Panc1 (cell line): ENCODE measurements at regions not wholly inside any gene's neighbourhood (a gene's known extent, or its start where the extent isn't known, plus 50 kb on each side); places are given as distances from the start of the nearest gene placed in this dataset.

Source experiments
- ATAC-seq: fragments of 200-7000 bp; cut with Tn5 transposase; 2 replicates; pipeline ENCODE4 v1.9.1; 2020; ENCODE audit warnings: mild to moderate bottlenecking, moderate library complexity
- BruUV-seq: library from RNA; stranded (reverse); fragments of 400-500 nt; replicated peaks from 2 replicates; lab custom pipeline; 2021; lab: Mats Ljungman, UMichigan
- CTCF ChIA-PET: fragments of 300-600 bp; sonication (Branson Sonifier 250); formaldehyde crosslinking; loops from one replicate; lab custom pipeline; 2022; ENCODE audit warnings: antibody characterized with exemption; lab: Charles Lee
- POLR2A ChIA-PET: fragments of 300-600 bp; sonication (Branson Sonifier 250); formaldehyde crosslinking; loops from one replicate; lab custom pipeline; 2022; ENCODE audit warnings: antibody characterized with exemption; lab: Charles Lee
- DNase-seq: peaks from one replicate; pipeline ENCODE4 v3.0.0-alpha.2; 2010; ENCODE audit warnings: low read depth, low spot score
- H3K27ac ChIP-seq: 2 replicates; pipeline ENCODE4 v1.5.1; 2011; ENCODE audit warnings: mild to moderate bottlenecking, low read length, inconsistent platforms
- H3K27me3 ChIP-seq: fragments of 200-500 bp; sonication (Bioruptor generic); 2 replicates; pipeline ENCODE4 v1.6.0; 2014; ENCODE audit warnings: low read length, inconsistent platforms; ENCODE audit not compliant: control insufficient read depth, insufficient read depth
- H3K36me3 ChIP-seq: fragments of 200-500 bp; sonication (Bioruptor generic); 2 replicates; pipeline ENCODE4 v1.5.1; 2014; ENCODE audit warnings: inconsistent platforms, mild to moderate bottlenecking, low read length, moderate library complexity; ENCODE audit not compliant: control insufficient read depth, insufficient read depth
- H3K4me1 ChIP-seq: 2 replicates; pipeline ENCODE4 v1.5.1; 2011; ENCODE audit warnings: inconsistent platforms, mild to moderate bottlenecking, low read length, moderate library complexity; ENCODE audit not compliant: control insufficient read depth, insufficient read depth
- H3K4me3 ChIP-seq, 2 experiments: 2 replicates each; pipeline ENCODE4 v1.5.1; 2011 to 2012; ENCODE audit warnings: low read depth in 2 of 2, low read length in 2 of 2, mild to moderate bottlenecking in 2 of 2, inconsistent platforms in 1 of 2, moderate library complexity in 1 of 2
- H3K9me3 ChIP-seq: fragments of 200-500 bp; sonication (Bioruptor generic); 2 replicates; pipeline ENCODE4 v1.5.1; 2014; ENCODE audit warnings: low read depth, mild to moderate bottlenecking, inconsistent platforms, low read length, moderate library complexity; ENCODE audit not compliant: control insufficient read depth, insufficient read depth
- CTCF ChIP-seq: fragments of 450-650 bp; IDR thresholded peaks from 2 replicates; pipeline ENCODE4 v1.5.1; 2017; ENCODE audit warnings: mild to moderate bottlenecking
- POLR2AphosphoS5 ChIP-seq: IDR thresholded peaks from 2 replicates; pipeline ENCODE4 v1.6.1; 2012; ENCODE audit warnings: mild to moderate bottlenecking, low read depth, low read length, moderate library complexity
- SIN3A ChIP-seq: IDR thresholded peaks from 2 replicates; pipeline ENCODE4 v1.6.1; 2012; ENCODE audit warnings: low read depth, mild to moderate bottlenecking, low read length, moderate library complexity, borderline replicate concordance; ENCODE audit not compliant: insufficient read depth
- TCF7L2 ChIP-seq: IDR thresholded peaks from 2 replicates; pipeline ENCODE4 v1.6.1; 2011; ENCODE audit warnings: mild to moderate bottlenecking, low read depth, low read length, inconsistent platforms
- in situ Hi-C: cut with HindIII; loops from 2 replicates; pipeline ENCODE4 v1.10.0; 2016; ENCODE audit warnings: low sequenced_read_pairs, low pct_unique_long_range_greater_than_20kb
- intact Hi-C: fragments of 100-400 bp; cut with micrococcal nuclease; formaldehyde crosslinking; loops from one replicate; pipeline ENCODE4 v1.10.0; 2022; ENCODE audit not compliant: unreplicated experiment
- TF ChIP-seq, protein P1 (sequence below), 2 experiments: IDR thresholded peaks; 2 replicates each; pipeline ENCODE4 v1.6.1; 2011 to 2012; ENCODE audit warnings: low read depth in 2 of 2, control low read depth in 1 of 2, low read length in 1 of 2, mild to moderate bottlenecking in 1 of 2, moderate library complexity in 1 of 2; ENCODE audit not compliant: insufficient read depth in 1 of 2

DNA sequence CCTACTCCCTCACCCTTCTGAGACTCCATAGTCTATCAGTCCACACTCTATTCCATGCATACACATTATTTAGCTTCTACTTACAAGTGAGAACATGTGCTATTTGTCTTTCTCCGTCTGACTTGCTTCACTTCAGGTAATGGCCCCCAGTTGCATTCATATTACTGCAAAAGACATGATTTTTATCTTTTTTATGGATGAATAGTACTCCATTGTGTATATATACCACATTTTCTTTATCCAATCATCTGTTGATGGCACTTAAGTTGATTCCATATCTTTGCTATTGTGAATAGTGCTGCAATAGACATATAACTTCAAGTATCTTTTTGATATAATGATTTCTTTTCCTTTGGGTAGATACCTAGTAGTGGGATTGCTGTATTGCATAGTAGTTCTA, 171.8 kb downstream of the DACT1 start:
- Histone ChIP-seq H3K4me3 (no peak overlapping the region), H3K4me1 (no peaks in the 10 kb centered on the region), H3K27ac (no peak overlapping the region), H3K27me3 (no peaks in the 10 kb centered on the region), H3K9me3 (no peaks in the 10 kb centered on the region), H3K36me3 (no peaks in the 10 kb centered on the region)
- in situ Hi-C loops = no loop called here
- ChIA-PET POLR2A (no interaction called here), CTCF (no interaction called here)
- DNase-seq (no peak), ATAC-seq (no peak)
- intact Hi-C loops = no loop called here
- no TSS peak for BruUV-seq
- TF ChIP-seq TCF7L2 (no peak), SIN3A (no peak), POLR2AphosphoS5 (no peak), CTCF (no peak)
- TF ChIP-seq, protein P1, sequence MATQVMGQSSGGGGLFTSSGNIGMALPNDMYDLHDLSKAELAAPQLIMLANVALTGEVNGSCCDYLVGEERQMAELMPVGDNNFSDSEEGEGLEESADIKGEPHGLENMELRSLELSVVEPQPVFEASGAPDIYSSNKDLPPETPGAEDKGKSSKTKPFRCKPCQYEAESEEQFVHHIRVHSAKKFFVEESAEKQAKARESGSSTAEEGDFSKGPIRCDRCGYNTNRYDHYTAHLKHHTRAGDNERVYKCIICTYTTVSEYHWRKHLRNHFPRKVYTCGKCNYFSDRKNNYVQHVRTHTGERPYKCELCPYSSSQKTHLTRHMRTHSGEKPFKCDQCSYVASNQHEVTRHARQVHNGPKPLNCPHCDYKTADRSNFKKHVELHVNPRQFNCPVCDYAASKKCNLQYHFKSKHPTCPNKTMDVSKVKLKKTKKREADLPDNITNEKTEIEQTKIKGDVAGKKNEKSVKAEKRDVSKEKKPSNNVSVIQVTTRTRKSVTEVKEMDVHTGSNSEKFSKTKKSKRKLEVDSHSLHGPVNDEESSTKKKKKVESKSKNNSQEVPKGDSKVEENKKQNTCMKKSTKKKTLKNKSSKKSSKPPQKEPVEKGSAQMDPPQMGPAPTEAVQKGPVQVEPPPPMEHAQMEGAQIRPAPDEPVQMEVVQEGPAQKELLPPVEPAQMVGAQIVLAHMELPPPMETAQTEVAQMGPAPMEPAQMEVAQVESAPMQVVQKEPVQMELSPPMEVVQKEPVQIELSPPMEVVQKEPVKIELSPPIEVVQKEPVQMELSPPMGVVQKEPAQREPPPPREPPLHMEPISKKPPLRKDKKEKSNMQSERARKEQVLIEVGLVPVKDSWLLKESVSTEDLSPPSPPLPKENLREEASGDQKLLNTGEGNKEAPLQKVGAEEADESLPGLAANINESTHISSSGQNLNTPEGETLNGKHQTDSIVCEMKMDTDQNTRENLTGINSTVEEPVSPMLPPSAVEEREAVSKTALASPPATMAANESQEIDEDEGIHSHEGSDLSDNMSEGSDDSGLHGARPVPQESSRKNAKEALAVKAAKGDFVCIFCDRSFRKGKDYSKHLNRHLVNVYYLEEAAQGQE (IDR thresholded peaks at IDR 0.05; ENCODE audit: insufficient read depth in 1 of 2, low read depth in 2 of 2, low read length in 1 of 2) = no peak

DNA sequence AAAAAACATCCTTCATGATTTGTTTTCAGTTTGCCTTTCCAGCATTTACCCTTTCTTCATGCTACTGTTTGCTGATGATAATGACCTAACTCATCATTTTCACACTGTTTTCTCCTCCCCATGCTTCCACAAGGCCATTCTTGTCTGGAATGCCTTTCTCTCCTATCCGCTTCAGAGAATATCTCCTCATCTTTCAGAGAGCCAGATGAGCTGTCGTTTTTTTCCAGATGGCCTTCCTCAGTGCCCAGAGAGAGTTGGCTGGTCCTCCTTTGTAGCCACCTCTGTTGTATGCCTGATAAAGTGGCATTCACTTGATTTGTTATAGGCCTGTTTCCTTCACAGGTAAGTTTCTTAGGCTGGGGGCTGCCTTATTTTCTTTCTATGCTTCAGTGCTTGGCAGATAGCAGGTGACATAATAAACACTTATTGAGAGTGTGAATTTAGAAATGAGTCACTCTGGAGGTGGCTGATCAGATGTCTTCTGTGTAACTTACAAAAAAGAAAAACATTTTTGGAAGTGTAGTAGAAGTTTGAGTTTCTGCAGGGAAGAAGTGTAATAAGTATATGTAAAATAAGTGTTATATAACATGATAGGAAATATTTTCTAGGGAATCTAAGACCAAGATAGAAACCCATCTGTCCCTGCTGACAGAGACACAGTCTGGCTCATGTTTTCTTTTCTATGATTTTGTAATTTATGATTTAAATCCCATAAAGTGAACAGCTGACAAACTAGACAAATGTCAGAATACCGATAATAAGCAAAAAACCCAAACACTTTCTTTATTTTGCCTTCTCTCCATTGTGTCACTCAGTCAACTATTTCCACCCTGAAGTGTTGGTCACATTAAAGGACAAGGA, 174.5 kb downstream of the DACT1 start:
- no peak for DNase-seq
- no peaks in the 10 kb centered on the region for H3K27me3 ChIP-seq
- TF ChIP-seq, protein P1 (IDR thresholded peaks at IDR 0.05; ENCODE audit: insufficient read depth in 1 of 2, low read depth in 2 of 2, low read length in 1 of 2) = no peak
- TF ChIP-seq TCF7L2 (no peak), CTCF (no peak), SIN3A (no peak), POLR2AphosphoS5 (no peak)
- ChIA-PET POLR2A (no interaction called here), CTCF (no interaction called here)
- H3K36me3 ChIP-seq = no peaks in the 10 kb centered on the region
- in situ Hi-C loops = no loop called here
- intact Hi-C loops = no loop called here
- no peak overlapping the region for H3K27ac ChIP-seq
- ATAC-seq = no peak
- H3K4me3 ChIP-seq = no peak overlapping the region
- no peaks in the 10 kb centered on the region for H3K4me1 ChIP-seq
- H3K9me3 ChIP-seq = no peaks in the 10 kb centered on the region
- BruUV-seq = no TSS peak
